ENCODE measurements at regions not wholly inside any gene's neighbourhood (a gene's known extent, or its start where the extent isn't known, plus 50 kb on each side); places are given as distances from the start of the nearest gene placed in this dataset.

DNA sequence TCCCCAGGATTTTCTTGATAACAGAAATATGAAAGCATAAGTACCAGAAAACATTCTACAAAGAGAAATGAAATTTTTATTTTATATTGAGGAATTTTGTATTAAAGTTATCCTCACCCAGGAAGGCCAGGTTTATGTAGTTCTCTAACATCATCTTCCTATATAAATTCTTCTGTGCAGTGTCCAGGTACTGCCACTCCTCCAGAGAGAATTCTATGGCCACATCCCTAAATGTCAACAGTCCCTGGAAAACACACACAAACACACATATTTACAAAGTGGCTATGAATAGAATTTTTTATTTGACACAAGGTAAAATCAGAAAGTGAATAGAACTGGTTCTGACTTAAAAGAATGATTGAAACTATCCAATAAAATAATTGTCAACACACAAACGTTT lies 110.5 kb upstream of the ZNF91 start:
- Mint-ChIP-seq H3K36me3 (ENCODE audit: insufficient read depth, unreplicated experiment) (no peaks in the 10 kb centered on the region), H3K4me1 (ENCODE audit: low read depth, unreplicated experiment) (no peaks in the 10 kb centered on the region), H3K9me3 (ENCODE audit: unreplicated experiment) (peaks cover 8% of the 10 kb centered on the region), H3K27me3 (ENCODE audit: insufficient read depth, unreplicated experiment) (no peaks in the 10 kb centered on the region), H3K27ac (ENCODE audit: unreplicated experiment) (no peak overlapping the region), H3K4me3 (ENCODE audit: unreplicated experiment) (no peak overlapping the region)
- H3K27me3 ChIP-seq (replicated peaks; ENCODE audit: control insufficient read depth, insufficient read depth, low read length) = no peaks in the 10 kb centered on the region
- TF ChIP-seq, protein P1, sequence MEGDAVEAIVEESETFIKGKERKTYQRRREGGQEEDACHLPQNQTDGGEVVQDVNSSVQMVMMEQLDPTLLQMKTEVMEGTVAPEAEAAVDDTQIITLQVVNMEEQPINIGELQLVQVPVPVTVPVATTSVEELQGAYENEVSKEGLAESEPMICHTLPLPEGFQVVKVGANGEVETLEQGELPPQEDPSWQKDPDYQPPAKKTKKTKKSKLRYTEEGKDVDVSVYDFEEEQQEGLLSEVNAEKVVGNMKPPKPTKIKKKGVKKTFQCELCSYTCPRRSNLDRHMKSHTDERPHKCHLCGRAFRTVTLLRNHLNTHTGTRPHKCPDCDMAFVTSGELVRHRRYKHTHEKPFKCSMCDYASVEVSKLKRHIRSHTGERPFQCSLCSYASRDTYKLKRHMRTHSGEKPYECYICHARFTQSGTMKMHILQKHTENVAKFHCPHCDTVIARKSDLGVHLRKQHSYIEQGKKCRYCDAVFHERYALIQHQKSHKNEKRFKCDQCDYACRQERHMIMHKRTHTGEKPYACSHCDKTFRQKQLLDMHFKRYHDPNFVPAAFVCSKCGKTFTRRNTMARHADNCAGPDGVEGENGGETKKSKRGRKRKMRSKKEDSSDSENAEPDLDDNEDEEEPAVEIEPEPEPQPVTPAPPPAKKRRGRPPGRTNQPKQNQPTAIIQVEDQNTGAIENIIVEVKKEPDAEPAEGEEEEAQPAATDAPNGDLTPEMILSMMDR (IDR thresholded peaks at IDR 0.05; ENCODE audit: insufficient read depth in 1 of 2, low read depth in 1 of 2, low read length in 1 of 2, severe bottlenecking in 1 of 2, unreplicated experiment in 1 of 2) = no peak
- H3K36me3 ChIP-seq (ENCODE audit: control insufficient read depth, insufficient read depth, low read length) = no peaks in the 10 kb centered on the region
- no peak for DNase-seq
- intact Hi-C loops (cut with micrococcal nuclease; ENCODE audit: unreplicated experiment) = no loop called here
- no peaks in the 10 kb centered on the region; the same call in 1 of the 2 replicates for H3K9me3 ChIP-seq
- no peaks in the 10 kb centered on the region for H3K4me1 ChIP-seq
- ChIA-PET POLR2A (no interaction called here), CTCF (no interaction called here)
- H3K4me3 ChIP-seq (ENCODE audit: low read depth, low read length) = no peak overlapping the region
- no TSS peak for BruUV-seq (replicated peaks)

DNA sequence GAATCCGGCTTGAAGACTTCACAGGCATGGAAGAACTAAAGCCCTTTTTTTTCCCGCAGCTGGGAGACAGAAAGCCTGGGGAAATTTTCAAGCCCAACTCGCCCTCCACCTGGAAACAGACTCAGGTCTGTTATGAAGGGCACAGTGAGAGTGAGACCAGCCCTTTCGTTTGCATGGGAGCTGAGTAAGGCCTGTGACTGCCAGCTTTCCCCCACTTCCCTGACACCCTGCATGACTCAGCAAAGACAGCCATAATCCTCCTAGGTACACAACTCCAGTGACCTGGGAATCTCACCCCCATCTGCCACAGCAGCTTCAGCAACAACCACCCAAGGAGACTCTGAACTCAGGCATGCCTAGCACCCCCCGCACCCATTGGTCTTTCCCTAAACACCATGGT lies 87.6 kb upstream of the ZNF91 start:
- TF ChIP-seq, protein P1 (IDR thresholded peaks at IDR 0.05; ENCODE audit: insufficient read depth in 1 of 2, low read depth in 1 of 2, low read length in 1 of 2, severe bottlenecking in 1 of 2, unreplicated experiment in 1 of 2) = no peak
- peaks cover 4% of the 10 kb centered on the region; the same call in 1 of the 2 replicates for H3K9me3 ChIP-seq
- no peaks in the 10 kb centered on the region for H3K36me3 ChIP-seq (ENCODE audit: control insufficient read depth, insufficient read depth, low read length)
- H3K4me1 ChIP-seq = no peaks in the 10 kb centered on the region
- peaks cover 51% of the 10 kb centered on the region for H3K9me3 Mint-ChIP-seq (ENCODE audit: unreplicated experiment)
- BruUV-seq (replicated peaks) = no TSS peak
- ChIA-PET CTCF (no interaction called here), POLR2A (no interaction called here)
- H3K4me3 ChIP-seq (ENCODE audit: low read depth, low read length) = no peak overlapping the region
- DNase-seq = no peak
- H3K27me3 Mint-ChIP-seq (ENCODE audit: insufficient read depth, unreplicated experiment) = no peaks in the 10 kb centered on the region
- no peaks in the 10 kb centered on the region for H3K4me1 Mint-ChIP-seq (ENCODE audit: low read depth, unreplicated experiment)
- no peak overlapping the region for H3K27ac Mint-ChIP-seq (ENCODE audit: unreplicated experiment)
- no peaks in the 10 kb centered on the region for H3K27me3 ChIP-seq (replicated peaks; ENCODE audit: control insufficient read depth, insufficient read depth, low read length)
- no peak overlapping the region for H3K4me3 Mint-ChIP-seq (ENCODE audit: unreplicated experiment)
- no peaks in the 10 kb centered on the region for H3K36me3 Mint-ChIP-seq (ENCODE audit: insufficient read depth, unreplicated experiment)
- intact Hi-C loops (cut with micrococcal nuclease; ENCODE audit: unreplicated experiment) = no loop called here

DNA sequence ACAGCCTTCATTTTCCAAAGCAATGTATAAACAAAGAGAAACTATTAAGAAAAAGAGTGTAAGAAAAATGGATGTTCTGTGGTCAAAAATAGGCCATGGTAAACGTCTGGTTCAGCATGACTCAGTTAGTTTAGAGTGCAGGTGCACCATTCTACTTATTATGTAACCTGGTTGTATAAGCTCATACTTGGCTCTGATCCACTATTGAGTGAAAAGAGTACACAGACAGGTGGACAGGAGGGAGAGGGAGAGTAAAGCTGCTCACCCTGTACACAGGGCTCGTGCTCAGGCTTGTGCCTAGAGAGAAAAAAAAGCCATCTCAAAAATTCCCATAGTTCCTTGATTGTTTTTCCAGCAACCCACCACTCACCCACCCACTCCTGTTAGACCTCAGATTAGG lies 85.8 kb upstream of the ZNF91 start:
- Mint-ChIP-seq H3K27ac (ENCODE audit: unreplicated experiment) (no peak overlapping the region), H3K36me3 (ENCODE audit: insufficient read depth, unreplicated experiment) (no peaks in the 10 kb centered on the region), H3K4me1 (ENCODE audit: low read depth, unreplicated experiment) (no peaks in the 10 kb centered on the region), H3K27me3 (ENCODE audit: insufficient read depth, unreplicated experiment) (no peaks in the 10 kb centered on the region), H3K4me3 (ENCODE audit: unreplicated experiment) (no peak overlapping the region), H3K9me3 (ENCODE audit: unreplicated experiment) (peaks cover 51% of the 10 kb centered on the region)
- no peak for DNase-seq
- Histone ChIP-seq H3K36me3 (ENCODE audit: control insufficient read depth, insufficient read depth, low read length) (no peaks in the 10 kb centered on the region), H3K27me3 (replicated peaks; ENCODE audit: control insufficient read depth, insufficient read depth, low read length) (no peaks in the 10 kb centered on the region), H3K4me3 (ENCODE audit: low read depth, low read length) (no peak overlapping the region), H3K4me1 (no peaks in the 10 kb centered on the region), H3K9me3 (peaks cover 6% of the 10 kb centered on the region; the same call in 1 of the 2 replicates)
- CTCF ChIA-PET = no interaction called here
- intact Hi-C loops (cut with micrococcal nuclease; ENCODE audit: unreplicated experiment) = no loop called here
- no TSS peak for BruUV-seq (replicated peaks)
- TF ChIP-seq, protein P1 (IDR thresholded peaks at IDR 0.05; ENCODE audit: insufficient read depth in 1 of 2, low read depth in 1 of 2, low read length in 1 of 2, severe bottlenecking in 1 of 2, unreplicated experiment in 1 of 2) = no peak
- POLR2A ChIA-PET = no interaction called here

Measured in Caco-2 (cell line).